ENCODE measurements at regions not wholly inside any gene's neighbourhood (a gene's known extent, or its start where the extent isn't known, plus 50 kb on each side); places are given as distances from the start of the nearest gene placed in this dataset.

DNA sequence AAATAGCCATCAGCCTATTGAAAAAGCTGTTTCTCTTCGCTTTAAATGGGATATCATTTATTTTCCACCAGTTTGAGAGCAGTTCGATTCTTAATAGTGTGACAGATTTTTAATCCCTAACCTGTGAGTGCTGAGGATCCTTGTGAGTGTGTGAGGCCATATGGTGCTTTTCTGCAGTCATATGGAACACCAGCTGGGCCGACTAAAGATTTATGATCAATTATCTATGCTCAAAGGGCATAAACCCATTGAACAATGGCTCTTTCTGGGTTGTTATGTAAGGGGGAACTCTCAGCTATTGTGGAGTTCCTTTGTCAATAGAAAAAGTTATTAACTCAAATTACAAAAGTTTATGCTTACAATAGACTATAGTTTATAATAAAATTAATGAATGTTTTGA lies 1003.6 kb downstream of the FAT4 start:
- TF ChIP-seq, protein P1, sequence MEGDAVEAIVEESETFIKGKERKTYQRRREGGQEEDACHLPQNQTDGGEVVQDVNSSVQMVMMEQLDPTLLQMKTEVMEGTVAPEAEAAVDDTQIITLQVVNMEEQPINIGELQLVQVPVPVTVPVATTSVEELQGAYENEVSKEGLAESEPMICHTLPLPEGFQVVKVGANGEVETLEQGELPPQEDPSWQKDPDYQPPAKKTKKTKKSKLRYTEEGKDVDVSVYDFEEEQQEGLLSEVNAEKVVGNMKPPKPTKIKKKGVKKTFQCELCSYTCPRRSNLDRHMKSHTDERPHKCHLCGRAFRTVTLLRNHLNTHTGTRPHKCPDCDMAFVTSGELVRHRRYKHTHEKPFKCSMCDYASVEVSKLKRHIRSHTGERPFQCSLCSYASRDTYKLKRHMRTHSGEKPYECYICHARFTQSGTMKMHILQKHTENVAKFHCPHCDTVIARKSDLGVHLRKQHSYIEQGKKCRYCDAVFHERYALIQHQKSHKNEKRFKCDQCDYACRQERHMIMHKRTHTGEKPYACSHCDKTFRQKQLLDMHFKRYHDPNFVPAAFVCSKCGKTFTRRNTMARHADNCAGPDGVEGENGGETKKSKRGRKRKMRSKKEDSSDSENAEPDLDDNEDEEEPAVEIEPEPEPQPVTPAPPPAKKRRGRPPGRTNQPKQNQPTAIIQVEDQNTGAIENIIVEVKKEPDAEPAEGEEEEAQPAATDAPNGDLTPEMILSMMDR (IDR thresholded peaks at IDR 0.05): no peak
- no peak for TF ChIP-seq POLR2A (IDR thresholded peaks at IDR 0.05)

Data from lower leg skin (tissue), 3 donors.